SK-N-MC (cell line): ENCODE measurements at regions not wholly inside any gene's neighbourhood (a gene's known extent, or its start where the extent isn't known, plus 50 kb on each side); places are given as distances from the start of the nearest gene placed in this dataset.

Source experiments
- EZH2 ChIP-seq: fragments of 200-600 bp; sonication (generic); IDR thresholded peaks from one replicate; pipeline ENCODE4 v1.6.1; 2017; ENCODE audit warnings: antibody characterized with exemption
- FOXP2 ChIP-seq: optimal IDR thresholded peaks from 2 replicates; pipeline ENCODE3; 2011; ENCODE audit warnings: mild to moderate bottlenecking, moderate library complexity; ENCODE audit not compliant: insufficient read depth; ENCODE audit errors: extremely low read length, control extremely low read depth
- POLR2AphosphoS5 ChIP-seq: IDR thresholded peaks from 2 replicates; pipeline ENCODE4 v1.6.1; 2012; ENCODE audit warnings: mild to moderate bottlenecking, low read depth, low read length, borderline replicate concordance

- TF ChIP-seq POLR2AphosphoS5, result no peak
- no peak for TF ChIP-seq EZH2
- TF ChIP-seq FOXP2, result no peak
Observed at GRCh38 chr5:33228149-33228548, 212.6 kb upstream of the TARS1 start.
